NB4 (cell line): ENCODE measurements at regions not wholly inside any gene's neighbourhood (a gene's known extent, or its start where the extent isn't known, plus 50 kb on each side); places are given as distances from the start of the nearest gene placed in this dataset.

ENCODE experiments used
- CTCF ChIP-seq: IDR thresholded peaks from one replicate; pipeline ENCODE4 v1.5.1; 2012; ENCODE audit warnings: low read depth, low read length
- MAX ChIP-seq: IDR thresholded peaks from 2 replicates; pipeline ENCODE4 v1.6.1; 2011; ENCODE audit warnings: low read depth, low read length
- MYC ChIP-seq: IDR thresholded peaks from 2 replicates; pipeline ENCODE4 v1.6.1; 2011; ENCODE audit warnings: low read depth, low read length
- POLR2A ChIP-seq: IDR thresholded peaks from 2 replicates; pipeline ENCODE4 v1.6.1; 2011; ENCODE audit warnings: mild to moderate bottlenecking; ENCODE audit not compliant: insufficient read length; ENCODE audit errors: extremely low read depth

GRCh38 chr4:159926871-159927270 is 824.0 kb downstream of the RAPGEF2 start:
- no peak for TF ChIP-seq MAX
- TF ChIP-seq POLR2A, result no peak
- TF ChIP-seq CTCF, result no peak
- TF ChIP-seq MYC, result no peak
